AML-193 (cell line): ENCODE measurements at regions not wholly inside any gene's neighbourhood (a gene's known extent, or its start where the extent isn't known, plus 50 kb on each side); places are given as distances from the start of the nearest gene placed in this dataset.
"Not testable (repeated sequence)": the region's sequence is repeated elsewhere in the genome, so short reads cannot be mapped to it uniquely, and the experiment has no call there.

Experiments
- DNase-seq, 2 experiments: peaks; one replicate each; lab custom pipeline; 2025; lab: John Stamatoyannopoulos, UW

DNA sequence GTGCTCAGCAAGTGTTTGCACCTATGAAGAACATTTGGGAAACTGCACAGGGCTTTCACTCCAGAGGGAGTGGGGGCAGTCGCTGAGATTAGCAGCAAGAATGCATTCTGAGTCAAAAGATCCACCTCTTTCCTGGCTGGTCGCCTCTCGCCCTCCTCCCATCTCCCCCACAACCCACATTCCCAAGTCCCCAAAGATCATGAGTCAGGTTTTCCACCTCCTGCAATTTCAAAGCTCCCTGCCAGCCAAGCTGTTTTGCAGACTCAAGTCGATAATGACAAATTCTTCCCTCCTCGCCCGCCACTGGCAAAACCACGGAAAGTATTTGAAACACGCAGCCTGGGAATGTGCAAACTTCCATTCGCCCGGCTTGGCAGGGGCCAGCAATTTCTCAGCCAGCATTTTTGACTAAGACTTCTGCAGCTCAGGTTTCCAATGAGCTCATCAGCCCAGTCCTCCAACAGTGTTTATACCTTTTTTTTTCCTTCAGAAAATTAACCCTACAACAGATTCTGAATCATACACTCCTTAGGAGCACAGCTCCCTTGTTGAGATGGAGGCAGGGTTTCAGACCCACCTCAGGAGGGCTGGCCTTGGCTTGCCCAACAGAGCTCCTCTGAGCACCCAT is 181.4 kb downstream of the SMAD6 start:
- no peak for DNase-seq

DNA sequence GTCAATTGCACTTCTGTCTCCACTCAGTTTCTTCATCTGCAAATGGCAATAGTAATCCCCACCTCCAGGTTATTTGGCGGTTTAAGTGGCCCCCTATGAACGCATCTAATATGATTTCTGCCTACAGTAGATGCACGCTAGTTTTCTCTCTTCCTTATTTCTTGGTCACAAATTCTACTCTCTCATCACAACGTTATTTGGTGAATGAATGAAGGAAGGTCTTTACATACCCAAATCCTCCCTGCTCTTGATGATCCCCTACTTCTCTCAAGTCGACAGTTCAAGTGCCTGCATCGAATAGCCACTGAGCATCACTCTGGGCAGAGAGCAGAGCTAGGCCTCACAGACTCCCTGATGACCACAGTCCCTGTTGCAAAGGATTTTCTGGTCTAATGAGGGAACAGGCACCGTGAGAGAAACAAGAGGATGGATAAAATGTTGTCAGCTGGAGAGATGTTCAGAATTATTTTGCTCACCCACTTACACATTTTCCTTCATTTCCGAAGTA is 181.2 kb upstream of the SMAD3 start:
- DNase-seq: no peak

DNA sequence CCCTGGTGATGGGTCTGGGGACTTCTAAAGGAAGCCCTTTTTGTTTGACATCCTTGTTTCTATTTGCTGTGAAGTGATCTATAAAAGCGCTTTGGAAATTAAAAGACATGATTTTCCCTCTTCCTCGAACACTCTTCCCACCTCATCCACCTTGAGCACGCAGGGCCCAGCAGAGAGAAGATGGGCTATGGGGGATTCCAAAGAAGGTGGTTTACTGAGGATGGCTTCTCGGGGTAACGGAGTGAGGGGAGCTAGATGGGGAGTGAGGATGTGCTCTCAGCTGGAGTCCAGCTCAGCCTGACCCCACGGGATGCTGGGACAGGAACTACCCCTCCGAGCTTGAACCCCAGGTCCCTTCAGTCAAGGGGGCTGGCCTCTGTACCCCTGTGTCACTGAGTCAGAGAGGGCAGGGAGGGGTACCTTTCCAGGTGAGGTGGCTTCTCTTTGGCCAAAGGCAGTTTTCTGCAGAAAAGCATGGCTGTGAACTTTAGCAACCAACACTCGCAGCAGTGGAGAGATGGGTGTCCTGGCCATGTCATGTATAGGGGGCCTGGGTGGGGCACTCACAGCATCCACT is 180.7 kb upstream of the SMAD3 start:
- no peak for DNase-seq

DNA sequence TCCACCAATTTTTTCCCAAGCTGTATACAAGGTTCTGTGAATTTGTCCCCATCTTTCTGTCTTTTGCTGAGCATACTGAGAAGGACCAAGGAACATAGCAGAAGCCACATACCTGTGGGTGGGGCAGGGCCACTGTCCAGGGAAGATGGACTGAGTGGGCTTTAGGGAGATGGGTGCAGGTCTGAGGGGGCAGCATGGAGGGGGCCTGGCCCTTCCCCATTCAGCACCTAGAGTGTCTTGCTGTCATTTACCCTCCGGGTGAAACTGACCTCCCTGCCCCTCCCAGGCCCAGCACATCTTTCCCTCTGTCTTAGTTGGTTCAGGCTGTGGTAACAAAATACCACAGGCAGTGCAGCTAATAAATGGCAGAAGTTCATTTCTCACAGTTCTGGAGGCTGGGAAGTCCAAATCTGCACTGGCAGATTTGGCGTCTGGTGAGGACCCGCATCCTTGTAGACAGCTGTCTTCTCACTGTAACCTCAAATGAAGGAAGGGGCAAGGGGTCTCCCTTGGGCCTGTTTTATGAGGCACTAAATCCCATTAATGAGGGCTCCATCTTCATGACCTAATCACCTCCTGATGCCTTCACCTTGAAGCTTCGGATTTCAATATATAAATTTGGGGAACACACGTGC is 180.0 kb upstream of the SMAD3 start:
- no peak for DNase-seq

DNA sequence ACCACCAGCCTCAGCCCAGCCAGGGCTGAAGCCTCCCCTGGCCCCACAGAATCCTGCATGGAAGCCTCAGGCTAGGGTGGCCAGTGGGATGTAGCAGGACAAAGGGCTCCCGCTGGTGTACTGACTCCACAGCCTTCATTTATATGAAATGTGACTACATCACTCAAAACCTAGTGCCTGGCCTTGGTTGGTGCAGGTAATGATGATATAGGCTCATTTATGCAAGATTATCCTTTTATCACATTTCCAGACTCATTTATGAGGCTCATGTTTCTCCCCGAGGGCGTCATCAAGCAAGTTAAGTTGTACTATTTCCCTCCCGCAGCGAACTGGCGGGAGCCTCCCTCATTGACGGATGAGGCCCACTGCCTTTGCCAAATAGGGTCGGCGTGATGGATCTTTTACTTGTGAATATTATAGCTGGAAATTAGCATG is 179.1 kb upstream of the SMAD3 start:
- no peak for DNase-seq

DNA sequence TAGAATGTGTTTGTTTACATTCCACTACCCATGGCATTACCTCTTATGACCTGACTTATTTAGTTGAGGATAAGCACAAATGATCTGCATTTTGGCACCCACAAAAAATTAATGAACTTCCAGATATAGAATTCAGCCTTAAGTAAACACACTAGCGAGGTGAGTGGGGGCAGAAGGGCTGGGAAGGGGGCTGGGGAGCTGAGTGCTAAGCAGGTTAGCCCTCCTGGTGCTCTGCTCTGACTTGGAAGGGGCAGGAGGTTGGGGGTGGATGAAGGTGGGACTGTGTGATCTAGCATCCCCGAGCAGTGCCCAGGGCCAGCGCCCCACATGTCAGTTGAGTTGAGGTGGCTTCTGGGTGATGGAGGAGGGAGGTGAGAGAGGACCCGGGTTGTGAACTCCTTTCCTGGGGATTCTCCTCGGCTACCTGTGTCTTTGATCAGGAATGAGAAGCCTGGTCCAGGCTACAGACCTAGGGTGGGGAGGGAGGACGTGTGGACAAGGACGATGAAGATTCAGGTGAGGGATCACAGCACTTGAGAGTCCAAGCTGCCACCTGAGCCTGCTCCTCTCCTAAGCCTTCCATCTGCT is 178.6 kb upstream of the SMAD3 start:
- no peak for DNase-seq

DNA sequence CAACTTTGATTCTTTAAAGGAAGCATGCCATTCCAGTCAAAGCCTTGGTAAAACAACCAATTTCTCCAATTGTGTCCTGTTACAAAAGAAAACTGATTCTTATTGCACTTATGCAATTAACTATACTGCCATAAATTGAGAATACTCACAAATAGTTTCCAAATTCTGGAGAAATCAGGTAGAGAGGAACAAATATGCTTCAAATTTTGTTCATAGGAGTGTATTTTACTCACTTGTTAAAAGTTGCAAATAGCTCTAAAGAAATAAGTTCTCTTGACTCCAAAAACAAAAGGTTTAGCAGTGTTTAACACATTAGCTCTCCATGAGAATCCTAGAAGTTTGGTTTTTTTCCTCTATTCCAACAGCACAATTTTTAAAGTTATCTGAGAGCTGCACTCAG is 176.1 kb upstream of the SMAD3 start:
- DNase-seq: not testable (repeated sequence)

DNA sequence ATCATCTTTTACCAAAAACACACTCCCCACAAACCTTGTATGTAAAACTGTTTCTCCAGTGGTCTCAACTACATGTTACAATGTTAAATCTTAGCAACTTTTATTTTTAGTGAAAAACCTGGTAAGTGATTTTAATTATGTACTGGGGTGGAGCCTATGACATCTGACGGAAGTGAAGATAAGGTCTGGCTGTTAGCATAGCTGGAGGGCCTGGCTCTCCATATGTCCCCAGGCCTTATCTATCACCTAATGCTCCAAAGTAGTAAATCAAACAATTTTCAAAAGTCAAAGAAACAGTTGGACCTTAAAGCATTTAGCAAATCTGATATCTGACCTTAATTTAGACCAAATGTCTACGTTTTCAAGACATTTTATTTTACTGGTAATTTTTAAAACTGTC is 173.6 kb upstream of the SMAD3 start:
- DNase-seq: no peak

DNA sequence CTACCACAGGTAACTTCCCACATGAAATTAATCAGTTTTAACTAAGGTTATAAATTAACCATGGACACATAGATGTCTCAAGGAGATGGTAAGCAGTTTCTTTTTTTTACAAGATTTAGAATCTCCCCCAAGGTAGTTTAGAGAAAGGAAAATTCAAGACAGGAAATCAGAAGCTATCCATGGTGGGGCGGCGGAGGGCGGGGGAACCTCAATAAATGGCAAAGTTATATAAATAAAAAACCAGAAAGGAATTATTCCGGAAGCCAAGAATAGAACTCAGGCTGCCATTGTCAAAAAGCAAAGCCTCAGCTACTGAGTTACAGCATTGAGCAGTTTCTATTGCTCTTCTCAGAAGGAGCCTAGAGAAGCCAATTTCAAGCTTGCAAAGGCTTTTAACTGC is 172.1 kb upstream of the SMAD3 start:
- no peak for DNase-seq

DNA sequence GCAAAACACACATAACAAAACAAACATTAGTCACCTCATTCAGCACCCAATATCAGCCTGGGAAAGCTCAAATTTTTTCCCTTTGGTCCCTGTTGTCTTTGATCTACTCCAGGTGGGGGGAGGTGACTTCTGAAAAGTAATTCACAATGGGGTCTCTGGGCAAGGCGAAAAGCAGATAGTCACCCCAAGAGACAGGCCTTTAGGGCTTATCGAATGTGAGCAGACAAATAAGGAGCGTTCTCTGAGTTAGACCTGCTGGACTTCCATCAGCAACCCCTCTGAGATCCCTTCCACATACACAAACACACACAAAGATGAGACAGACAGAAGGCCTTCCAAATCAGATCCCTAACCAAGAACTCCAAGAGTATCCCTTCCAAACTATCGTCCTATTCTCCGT is 171.0 kb upstream of the SMAD3 start:
- DNase-seq: no peak

DNA sequence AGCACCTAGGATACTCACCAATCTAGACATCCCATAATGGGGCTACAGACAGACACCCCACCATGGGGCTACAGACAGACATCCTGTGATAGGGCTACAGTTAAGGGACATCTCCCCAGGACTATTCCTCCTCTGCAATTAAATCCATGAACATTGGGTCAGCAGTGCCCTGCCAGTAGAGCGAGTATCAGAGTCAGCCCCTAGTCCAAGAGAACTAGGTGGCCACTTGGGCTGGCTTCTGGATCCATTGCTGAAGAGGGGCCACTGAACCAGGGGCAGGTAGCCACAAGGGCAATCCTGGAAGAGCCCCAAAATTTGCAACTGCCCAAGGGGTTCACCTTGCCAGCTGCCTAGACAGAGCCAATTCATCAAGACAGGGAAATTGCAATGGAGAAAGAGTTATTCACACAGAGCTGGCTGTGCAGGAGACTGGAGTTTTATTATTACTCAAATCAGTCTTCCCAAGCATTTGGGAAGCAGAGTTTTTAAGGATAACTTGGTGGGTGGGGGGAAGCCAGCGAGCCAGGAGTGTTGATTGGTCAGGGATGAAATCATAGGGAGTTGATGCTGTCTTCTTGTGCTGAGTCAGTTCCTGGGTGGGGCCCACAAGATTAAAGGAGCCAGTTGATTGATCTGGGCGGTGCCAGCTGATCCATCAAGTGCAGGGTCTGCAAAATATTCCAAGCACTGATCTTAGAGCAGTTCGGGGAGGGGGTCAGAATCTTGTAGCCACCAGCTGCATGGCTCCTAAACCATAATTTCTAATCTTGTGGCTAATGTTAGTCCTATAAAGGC is 170.2 kb upstream of the SMAD3 start:
- no peak for DNase-seq

DNA sequence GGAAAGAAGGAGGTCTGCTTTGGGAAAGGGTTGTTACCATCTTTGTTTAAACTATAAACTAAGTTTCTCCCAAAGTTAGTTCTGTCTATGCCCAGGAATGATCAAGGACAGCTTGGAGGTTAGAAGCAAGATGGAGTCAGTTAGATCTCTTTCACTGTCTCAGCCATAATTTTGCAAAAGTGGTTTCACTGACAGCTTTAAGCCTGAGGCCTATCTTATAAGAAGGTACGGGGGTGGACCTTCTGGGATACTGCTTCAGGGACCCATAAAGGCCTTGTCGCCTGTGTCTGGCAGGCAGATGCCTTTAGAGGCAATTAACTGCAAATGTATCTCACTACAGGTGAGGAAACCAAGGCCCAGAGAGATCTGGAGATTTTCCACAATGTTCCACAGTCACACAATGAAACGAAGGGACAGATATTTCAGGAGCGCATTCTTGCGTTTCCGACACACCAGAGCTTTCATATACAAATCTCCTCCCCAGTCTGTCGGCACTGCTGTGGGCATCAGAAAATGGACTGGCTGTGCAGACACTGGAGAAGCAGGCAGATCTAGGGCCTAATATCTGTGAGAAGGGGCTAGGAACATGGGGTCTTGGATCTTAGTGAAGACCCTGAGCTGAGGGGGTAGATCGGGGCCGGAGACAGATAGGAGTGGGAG is 169.5 kb upstream of the SMAD3 start:
- no peak for DNase-seq

DNA sequence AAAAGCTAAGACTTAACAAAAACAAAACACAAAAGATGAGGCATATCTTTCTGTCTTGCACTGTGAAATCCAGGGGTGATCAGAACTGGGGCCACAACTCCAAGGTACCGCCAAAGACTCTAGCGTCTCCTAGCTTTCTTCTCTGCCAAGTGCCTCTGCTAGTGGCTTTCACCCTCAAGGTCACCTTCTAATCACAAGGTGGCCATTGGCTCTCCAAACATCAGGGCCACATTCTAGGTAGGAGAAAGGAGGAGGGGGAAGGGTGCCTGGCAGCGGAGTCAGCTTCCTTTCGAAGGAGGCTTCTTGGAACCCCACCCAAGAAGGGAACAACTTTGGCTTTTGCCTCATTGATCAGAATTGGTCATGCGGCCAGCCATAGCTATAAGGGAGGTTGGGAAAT is 168.8 kb upstream of the SMAD3 start:
- no peak for DNase-seq

DNA sequence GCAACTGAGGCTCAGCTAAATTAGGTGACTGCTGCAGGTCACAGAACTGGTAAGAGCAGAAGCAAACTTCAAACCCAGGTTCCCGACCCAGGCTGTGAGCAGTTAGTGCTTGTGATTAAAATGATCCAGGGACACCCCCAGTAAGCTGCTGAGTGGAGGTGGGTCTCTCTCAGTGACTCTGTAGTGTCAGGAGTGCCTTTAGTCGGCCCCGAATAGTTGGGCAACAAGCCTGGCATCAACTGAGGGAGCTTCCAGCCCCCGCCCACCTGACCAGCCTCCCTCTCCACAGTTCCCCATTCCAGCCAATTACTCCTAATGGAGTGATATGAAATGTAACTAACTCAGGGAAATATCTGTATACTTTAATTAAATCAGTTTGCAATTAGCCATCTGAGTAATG is 168.0 kb upstream of the SMAD3 start:
- DNase-seq: no peak

DNA sequence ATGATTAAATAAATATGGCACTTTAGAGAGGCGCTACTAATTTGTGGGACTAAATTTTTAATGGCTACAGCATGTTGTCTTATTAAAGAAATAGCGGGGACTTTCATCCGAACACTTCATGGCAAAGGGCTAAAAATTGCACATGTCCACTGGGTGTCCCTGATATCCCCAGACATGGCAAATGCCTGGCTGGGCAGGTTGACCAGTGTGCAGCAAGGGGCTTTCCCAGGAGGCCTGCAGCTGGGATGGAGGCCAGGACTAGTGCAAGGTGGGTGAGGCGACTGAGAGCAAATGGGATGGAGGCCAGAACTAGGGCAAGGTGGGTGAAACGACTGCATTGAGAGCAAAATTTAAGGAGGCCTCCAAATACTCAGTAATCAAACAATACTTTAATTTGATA is 167.4 kb upstream of the SMAD3 start:
- no peak for DNase-seq

DNA sequence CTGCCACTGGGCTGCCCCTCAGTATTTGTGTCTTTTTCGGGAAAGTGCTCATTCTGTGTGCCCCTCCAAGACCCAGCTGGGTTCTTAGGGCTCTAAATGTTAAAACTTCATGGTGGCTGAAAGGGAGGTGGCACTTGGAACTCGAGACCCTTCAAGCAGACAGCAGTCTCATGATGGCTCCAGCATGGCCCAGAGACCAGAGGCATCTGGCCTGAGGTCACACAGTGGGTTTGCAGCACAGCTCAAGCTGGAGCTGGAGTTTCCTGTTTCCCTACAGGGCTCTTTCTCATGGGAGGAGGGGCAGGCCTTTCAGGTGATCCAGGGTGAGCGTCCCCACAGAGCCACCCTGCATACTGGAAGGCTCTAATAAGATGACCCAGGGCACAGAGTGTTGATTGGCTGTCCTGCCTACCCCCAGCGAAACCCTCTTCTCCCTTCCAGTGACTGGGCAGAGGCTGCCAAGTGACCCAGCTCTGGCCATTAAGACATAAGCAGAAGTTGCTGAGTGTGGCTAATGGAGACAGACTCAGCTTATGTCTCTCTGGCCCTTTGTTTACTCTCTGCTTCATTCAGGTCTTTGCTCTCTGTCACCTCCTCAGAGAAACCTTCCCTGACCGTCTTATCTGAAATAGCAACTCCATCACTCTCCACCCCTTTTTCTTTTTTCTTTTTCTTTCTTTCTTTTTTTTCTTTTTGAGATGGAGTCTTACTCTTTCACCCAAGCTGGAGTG is 166.6 kb upstream of the SMAD3 start:
- peak in 1 of 2 experiments; percentile 18 for DNase-seq

DNA sequence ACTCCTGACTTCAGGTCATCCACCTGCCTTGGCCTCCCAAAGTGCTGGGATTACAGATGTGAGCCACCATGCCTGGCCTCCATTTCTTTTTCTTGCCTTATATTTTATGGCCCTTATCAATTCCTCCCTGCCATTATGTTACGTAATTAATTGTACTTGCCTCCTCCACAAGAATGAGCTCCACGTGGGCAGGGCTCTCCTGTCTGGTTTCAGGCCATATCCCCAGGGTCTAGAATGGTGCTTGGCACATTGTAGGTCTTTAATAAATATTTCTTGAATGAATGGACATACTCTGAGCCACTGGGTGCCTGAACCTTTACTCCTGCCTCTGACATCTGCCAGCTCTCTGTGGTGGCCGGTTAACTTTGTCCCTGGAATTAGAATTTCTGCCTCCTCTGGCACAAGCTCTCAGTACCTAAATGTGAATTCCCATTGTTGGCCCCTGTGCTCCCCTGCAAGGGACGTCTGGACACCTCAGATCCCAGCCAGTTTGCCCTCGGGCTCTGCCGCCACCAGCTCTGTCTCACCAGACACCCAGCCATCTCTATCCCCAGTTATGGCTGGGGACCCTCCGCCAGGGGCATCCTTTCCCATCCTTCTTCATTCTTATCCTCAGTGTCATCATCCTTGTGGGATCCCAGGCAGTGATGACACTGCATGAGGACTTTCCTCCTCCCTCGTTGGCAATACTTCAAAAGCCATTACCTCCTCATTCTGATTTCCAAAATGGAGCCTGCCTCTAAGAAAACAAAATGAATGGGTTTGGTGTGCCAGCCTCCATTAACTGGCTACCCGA is 165.6 kb upstream of the SMAD3 start:
- no peak for DNase-seq

DNA sequence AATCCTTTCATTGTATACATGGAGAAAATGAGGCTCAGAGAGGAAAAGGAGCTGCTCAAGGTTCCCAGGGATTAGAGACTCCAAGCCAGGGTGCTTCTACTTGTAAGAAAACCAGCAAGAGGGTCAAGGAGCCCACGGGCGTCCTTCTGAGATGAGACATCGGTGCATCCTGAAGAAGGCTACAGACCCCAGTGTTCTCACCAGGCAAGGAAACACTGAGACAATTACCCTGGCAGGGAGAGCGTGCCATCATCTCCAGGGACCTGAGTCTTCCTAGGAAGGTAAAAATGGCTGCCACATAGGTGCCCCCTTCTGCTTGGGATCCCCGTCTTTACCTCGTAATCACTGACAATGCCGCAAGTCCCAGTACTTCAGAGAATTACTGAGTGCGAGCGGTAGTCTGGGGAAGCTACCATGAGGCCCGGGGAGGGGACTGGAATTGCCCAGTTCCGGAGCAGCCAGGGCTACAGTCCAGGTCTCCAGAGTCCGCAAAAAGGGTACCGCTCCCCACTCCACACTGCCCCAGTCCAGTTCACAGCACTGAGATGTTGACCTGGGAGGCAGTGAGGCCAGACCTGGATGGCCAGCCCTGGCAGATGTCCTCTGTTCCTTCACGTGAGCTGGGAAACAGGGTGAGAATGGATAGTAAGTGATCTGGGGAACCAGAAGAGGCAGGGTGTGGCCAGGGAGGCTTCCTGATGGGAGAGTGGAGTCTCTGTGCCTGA is 164.7 kb upstream of the SMAD3 start:
- no peak for DNase-seq

DNA sequence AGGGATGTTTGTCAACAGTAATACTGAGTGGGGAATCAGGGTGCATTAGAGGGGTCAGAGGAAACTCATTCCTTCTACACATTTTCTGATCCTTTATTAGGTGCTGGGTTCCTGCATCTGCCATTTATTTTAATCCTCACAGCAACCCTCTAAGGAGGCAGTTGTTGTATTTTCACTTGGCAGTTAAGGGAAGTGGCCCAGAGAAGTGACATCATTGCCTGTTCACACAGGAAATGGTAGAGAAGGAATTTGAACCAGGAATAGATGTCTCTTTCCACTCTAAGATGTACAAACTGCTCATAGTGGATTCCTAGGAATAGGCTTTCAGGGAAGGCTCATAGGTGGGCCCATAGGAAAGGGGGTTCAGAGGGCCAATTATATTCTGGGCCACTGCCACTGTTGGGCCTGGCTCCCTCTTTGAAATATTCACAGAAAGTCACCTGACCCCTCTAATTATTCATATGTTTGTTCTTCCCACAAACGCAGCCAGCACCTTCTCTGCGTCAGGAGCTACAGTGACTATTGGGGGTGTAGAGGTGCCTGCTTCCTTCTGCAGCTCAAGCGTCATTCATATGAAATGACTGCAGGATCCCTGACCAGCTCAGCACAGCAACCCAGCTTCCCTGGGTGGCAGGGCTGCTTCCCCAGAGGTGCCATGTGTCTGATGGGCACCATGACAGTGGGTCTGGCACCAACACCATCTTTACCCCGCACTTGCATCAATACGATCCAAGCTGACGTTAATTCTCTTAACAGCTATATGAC is 163.9 kb upstream of the SMAD3 start:
- DNase-seq: peak; percentile 16 to 45
